ENCODE measurements at regions not wholly inside any gene's neighbourhood (a gene's known extent, or its start where the extent isn't known, plus 50 kb on each side); places are given as distances from the start of the nearest gene placed in this dataset.
"Not testable (repeated sequence)": the region's sequence is repeated elsewhere in the genome, so short reads cannot be mapped to it uniquely, and the experiment has no call there.

DNA sequence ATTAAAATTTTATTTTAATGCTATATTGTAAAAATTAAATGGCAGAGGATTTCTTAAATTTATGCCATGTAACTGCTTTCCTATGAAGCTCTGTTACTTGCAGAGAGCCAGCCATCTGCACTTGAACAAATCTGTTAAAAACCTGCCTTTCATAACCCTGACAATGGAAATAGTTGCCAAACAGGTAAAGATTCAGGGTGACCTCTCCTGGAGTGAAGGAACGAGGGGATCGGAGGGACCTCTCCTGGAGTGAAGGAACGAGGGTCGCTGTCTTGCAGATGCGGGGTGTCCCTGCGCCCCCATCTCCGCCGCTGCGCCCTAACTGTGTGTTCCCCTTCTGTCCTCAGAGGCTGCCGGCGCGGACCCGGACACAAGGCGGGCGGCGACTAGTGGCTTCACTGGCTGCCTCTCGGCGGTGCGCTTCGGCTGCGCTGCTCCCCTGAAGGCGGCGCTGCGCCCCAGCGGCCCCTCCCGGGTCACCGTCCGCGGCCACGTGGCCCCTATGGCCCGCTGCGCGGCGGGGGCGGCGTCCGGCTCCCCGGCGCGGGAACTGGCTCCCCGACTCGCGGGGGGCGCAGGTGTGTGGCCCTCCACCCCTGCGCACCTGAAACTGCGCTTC lies 295.9 kb upstream of the SPATA31A3 start:
- H3K36me3 ChIP-seq (ENCODE audit: control insufficient read depth, insufficient read depth, low read length); DNase-seq (ENCODE audit: low read depth); H3K4me3 ChIP-seq (ENCODE audit: low read depth, low read length); H3K27me3 ChIP-seq (ENCODE audit: control insufficient read depth, insufficient read depth, low read length): not testable (repeated sequence)

DNA sequence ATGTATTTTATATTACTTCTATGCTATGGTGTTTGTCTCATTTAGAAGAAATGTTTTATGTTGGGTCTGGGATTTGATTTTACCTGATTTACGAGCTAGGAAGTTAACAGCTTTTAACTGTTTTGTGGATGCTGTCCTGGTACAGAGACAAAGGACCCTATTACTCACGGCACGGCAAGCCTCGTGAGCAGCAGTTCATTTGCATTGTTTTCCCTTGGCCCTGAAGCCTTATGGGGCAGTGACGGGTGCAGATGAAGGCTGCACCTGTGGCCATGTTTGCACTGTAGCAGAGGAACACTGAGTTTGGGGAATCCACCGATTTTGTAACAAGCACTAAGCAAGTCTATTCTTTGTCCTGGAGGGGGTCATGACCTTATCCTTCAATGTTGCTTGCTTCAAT lies 291.9 kb upstream of the SPATA31A3 start:
- not testable (repeated sequence) for H3K36me3 ChIP-seq (ENCODE audit: control insufficient read depth, insufficient read depth, low read length); DNase-seq (ENCODE audit: low read depth); H3K4me3 ChIP-seq (ENCODE audit: low read depth, low read length); H3K27me3 ChIP-seq (ENCODE audit: control insufficient read depth, insufficient read depth, low read length)

DNA sequence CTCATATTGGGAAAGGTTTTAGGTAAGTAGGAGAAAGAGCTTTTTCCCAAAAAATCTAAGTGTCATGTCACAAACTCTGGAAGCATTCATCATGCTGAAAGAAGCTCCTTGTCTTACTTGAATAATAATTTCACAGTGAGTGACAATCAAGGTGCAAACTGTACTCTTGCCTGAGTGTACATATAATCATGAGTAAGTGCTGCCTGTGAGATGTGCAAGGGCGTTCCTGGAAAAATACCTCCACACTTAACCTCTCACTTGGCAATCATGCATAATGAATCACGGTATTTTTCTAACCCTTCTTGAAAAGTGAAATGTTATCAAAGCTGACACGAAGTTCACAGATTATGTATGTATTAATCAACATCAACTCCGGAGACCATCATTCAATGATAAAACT lies 289.2 kb upstream of the SPATA31A3 start:
- DNase-seq (ENCODE audit: low read depth); H3K4me3 ChIP-seq (ENCODE audit: low read depth, low read length); H3K27me3 ChIP-seq (ENCODE audit: control insufficient read depth, insufficient read depth, low read length); H3K36me3 ChIP-seq (ENCODE audit: control insufficient read depth, insufficient read depth, low read length): not testable (repeated sequence)

DNA sequence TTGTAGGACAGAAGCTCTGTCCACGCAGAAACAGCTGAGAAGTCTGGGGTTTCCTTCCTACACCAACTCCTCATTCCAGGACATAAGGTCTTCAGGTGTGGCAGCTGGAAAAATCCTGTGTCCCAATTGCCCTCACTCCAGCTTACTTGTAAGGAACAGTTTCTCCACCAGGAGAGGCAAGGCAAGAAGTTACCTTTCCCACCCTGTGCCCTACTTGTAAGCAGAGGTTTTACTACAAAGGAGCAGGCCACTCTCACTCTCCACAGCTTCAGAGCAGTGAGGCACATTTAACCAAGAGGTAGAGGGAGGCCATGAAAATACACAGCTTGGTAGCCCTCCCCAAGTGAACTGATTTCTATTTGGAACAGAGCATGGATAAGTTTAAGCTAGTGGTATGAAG lies 277.3 kb upstream of the SPATA31A3 start:
- not testable (repeated sequence) for H3K27me3 ChIP-seq (ENCODE audit: control insufficient read depth, insufficient read depth, low read length); H3K36me3 ChIP-seq (ENCODE audit: control insufficient read depth, insufficient read depth, low read length); DNase-seq (ENCODE audit: low read depth); H3K4me3 ChIP-seq (ENCODE audit: low read depth, low read length)

DNA sequence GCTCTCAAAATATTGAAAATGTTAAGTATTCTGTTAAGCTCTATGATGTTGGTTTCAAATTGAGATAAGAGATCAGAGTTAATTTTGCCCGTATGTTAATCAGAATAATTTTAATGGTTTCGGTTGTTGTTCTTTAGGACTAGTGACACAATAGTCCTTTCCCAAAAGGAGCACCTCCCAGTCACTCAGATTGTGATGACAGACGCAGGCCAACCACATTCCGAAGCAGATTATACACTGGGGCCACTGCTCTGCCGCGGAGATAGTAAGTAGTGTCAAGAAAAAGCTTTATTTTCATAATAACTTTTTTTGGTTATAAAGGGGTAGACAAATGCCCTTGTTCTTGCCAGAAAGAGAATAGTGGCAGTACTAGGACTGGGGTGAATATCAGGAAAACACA lies 265.5 kb upstream of the SPATA31A3 start:
- H3K27me3 ChIP-seq (ENCODE audit: control insufficient read depth, insufficient read depth, low read length); DNase-seq (ENCODE audit: low read depth); H3K36me3 ChIP-seq (ENCODE audit: control insufficient read depth, insufficient read depth, low read length); H3K4me3 ChIP-seq (ENCODE audit: low read depth, low read length): not testable (repeated sequence)

DNA sequence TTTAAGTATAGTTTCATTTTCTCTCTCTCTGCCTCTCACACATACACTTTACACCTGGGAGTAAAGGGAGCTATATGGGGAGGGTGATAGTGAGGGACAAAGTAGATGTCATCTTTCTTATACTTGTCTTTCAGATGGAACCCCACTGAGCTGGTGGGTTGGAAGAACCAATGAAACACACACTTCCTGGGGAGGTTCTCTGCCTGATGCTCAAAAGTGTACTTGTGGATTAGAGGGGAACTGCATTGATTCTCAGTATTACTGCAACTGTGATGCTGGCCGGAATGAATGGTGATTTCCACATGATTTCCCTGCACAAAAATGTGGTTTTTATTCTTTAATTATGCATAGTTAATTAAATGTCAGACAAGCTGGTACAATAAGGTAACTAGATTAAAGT lies 256.6 kb upstream of the SPATA31A3 start:
- H3K4me3 ChIP-seq (ENCODE audit: low read depth, low read length); DNase-seq (ENCODE audit: low read depth); H3K36me3 ChIP-seq (ENCODE audit: control insufficient read depth, insufficient read depth, low read length); H3K27me3 ChIP-seq (ENCODE audit: control insufficient read depth, insufficient read depth, low read length): not testable (repeated sequence)

DNA sequence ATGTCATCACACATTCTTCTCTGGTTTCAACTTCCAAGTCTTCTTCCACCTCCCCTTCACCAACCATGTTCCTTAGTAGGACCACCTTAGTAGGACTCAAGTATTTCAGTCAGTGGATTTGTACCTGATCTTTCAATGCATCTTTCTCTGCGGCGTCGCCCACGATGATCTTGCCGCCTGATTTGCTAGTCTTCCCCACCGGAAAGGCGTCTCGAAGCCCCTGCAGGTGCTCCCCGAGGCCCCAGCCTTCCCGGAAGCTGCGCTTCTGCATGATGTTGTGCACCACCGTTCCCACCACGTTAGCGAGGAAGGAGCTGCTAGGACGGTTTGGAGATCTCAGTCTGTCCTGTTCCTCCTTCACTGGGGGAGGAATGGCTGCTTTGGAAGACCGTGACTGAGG lies 219.7 kb upstream of the SPATA31A3 start:
- H3K4me3 ChIP-seq (ENCODE audit: low read depth, low read length); H3K36me3 ChIP-seq (ENCODE audit: control insufficient read depth, insufficient read depth, low read length): not testable (repeated sequence)

DNA sequence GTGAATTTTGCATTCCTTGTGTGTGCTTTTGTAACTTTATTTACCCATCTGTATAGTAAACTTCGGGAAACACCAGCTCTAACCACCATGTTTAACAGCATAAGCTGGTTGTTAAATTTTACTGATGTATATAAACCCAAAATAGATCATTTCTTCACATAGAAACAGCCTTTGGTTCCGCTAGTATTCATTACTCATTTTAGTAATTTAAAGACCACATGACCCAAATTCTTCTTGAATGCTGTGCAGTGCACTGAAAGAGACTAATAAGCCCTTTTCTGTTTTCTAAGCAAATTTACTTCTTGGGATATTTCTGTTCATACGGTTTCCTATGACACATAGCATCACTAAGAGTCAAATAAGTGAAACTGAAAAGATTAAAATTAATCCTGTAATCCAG lies 218.5 kb upstream of the SPATA31A3 start:
- DNase-seq (ENCODE audit: low read depth); H3K36me3 ChIP-seq (ENCODE audit: control insufficient read depth, insufficient read depth, low read length); H3K27me3 ChIP-seq (ENCODE audit: control insufficient read depth, insufficient read depth, low read length); H3K4me3 ChIP-seq (ENCODE audit: low read depth, low read length): not testable (repeated sequence)

More for the DNA sequence above, 219.7 kb upstream of the SPATA31A3 start:
- not testable (repeated sequence) for DNase-seq (ENCODE audit: low read depth); H3K27me3 ChIP-seq (ENCODE audit: control insufficient read depth, insufficient read depth, low read length)

DNA sequence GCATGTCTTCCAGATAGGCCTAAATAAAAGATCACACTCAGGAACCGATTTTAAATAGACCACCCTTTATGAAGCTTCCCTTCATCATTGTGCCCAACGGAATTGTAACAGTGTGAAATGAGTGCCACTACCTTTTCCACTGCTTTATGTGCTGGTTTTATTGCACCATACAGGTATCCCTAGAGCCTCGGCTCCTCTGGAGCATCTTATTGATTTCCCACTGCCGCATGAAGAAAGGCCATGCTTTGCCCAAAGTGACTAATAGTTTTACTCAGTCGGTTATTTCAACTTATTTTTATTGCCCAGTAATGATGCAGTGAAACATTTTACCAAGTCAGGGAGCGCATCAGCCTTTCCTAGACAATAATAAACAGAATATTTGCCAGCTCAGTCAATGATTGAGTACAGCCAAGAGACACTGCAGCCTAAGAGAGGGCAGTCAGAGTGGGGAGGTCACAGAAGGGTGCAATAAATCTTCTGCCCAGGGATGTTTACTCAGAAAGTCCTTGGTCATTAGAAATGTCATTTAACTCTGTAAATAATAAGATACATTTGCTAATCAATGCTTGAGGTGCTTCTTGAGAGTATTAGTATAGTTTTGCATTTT lies 216.6 kb upstream of the SPATA31A3 start:
- H3K36me3 ChIP-seq (ENCODE audit: control insufficient read depth, insufficient read depth, low read length); H3K27me3 ChIP-seq (ENCODE audit: control insufficient read depth, insufficient read depth, low read length); H3K4me3 ChIP-seq (ENCODE audit: low read depth, low read length); DNase-seq (ENCODE audit: low read depth): not testable (repeated sequence)

DNA sequence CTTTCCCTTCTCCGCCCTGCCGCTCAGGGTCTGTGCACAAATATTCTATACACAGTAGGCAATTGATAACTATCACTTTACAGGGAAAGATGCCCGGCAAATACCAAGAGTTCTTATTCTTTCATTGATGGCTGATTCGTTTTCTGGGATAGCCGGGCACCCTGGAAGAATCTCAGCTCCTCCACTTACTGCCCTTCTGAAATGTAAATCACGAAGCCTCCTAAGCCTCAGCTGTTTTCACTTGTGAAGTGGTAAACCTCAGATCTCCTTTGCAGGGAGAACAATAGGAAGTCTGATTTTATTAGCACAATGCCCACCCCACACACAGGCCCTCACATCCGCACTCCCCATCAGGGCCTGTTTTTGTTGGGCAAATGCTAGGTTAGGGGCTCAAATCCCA lies 203.8 kb upstream of the SPATA31A3 start:
- H3K4me3 ChIP-seq (ENCODE audit: low read depth, low read length); H3K36me3 ChIP-seq (ENCODE audit: control insufficient read depth, insufficient read depth, low read length); H3K27me3 ChIP-seq (ENCODE audit: control insufficient read depth, insufficient read depth, low read length); DNase-seq (ENCODE audit: low read depth): not testable (repeated sequence)

DNA sequence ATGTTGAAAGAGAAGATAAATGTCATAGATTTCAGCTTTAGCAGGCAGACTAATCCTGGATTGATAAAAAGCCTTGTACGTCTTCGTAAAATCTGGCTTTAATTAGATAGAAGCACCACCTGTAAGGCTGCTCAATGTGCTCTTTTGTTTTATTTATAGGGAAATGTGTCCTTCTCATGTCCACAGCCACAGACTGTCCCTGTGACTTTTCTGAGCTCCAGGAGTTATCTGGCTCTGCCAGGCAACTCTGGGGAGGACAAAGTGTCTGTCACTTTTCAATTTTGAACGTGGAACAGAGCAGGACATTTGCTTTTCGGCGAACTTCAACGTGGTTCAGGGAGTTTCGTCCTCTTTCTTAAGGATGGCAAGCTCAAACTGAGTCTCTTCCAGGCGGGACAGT lies 203.0 kb upstream of the SPATA31A3 start:
- not testable (repeated sequence) for H3K36me3 ChIP-seq (ENCODE audit: control insufficient read depth, insufficient read depth, low read length); DNase-seq (ENCODE audit: low read depth); H3K4me3 ChIP-seq (ENCODE audit: low read depth, low read length); H3K27me3 ChIP-seq (ENCODE audit: control insufficient read depth, insufficient read depth, low read length)

DNA sequence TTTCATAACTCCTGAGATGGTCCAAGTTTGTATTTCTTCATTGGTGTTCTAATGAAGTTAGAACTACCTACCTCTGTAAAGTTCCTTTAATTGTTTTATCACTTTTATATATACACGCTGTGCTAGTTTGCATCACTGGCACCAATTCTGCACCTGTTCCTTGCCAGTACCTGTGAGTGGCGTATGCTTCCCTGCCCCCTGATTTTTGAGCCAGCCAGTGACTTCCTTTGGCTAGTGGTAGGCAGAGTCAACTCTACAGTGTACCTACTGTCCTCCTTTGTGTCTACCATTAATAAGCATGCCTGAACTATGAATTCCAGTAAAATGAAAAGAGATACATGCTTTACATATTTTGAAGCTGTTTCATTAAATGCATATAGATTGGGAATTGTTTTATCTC lies 186.8 kb upstream of the SPATA31A3 start:
- DNase-seq (ENCODE audit: low read depth); H3K36me3 ChIP-seq (ENCODE audit: control insufficient read depth, insufficient read depth, low read length); H3K4me3 ChIP-seq (ENCODE audit: low read depth, low read length); H3K27me3 ChIP-seq (ENCODE audit: control insufficient read depth, insufficient read depth, low read length): not testable (repeated sequence)

DNA sequence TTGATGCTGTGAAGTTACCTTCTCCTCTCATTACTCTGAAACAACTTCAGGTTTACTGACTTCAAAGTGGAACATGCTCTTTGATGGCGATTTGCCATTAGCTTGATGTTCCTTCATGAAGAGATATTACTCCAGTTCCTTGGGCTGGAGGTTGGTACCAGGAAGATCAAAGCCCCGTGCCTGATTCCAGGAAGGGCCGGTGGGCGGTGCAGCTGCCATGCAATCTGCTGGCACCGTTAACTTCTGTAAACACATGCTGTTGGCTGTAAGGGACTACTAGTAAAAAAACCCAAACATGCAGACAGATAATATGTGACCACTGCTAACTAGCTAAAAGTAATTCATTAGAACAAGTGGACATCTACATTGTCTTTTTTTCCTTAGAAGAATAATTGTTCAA lies 182.8 kb upstream of the SPATA31A3 start:
- H3K4me3 ChIP-seq (ENCODE audit: low read depth, low read length); DNase-seq (ENCODE audit: low read depth); H3K27me3 ChIP-seq (ENCODE audit: control insufficient read depth, insufficient read depth, low read length); H3K36me3 ChIP-seq (ENCODE audit: control insufficient read depth, insufficient read depth, low read length): not testable (repeated sequence)

DNA sequence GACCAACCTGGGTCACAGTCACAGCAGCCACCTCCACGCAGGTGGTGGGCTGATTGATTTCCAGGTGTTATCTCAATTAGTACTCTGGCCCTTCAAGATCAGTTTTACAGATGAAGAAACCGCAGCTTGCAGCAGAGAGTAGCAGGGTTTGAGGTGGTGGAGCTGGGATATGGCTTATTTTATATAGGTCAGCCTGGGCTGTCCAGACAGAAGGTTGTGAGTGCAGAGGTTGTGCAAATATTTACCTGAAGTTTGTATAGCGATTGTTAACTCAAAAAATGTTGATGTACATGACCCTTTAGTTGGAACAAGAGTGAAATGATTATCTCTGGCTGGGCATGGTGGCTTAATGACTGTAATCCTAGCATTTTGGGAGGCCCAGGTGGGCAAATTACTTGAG lies 179.4 kb upstream of the SPATA31A3 start:
- not testable (repeated sequence) for DNase-seq (ENCODE audit: low read depth); H3K36me3 ChIP-seq (ENCODE audit: control insufficient read depth, insufficient read depth, low read length); H3K27me3 ChIP-seq (ENCODE audit: control insufficient read depth, insufficient read depth, low read length); H3K4me3 ChIP-seq (ENCODE audit: low read depth, low read length)

DNA sequence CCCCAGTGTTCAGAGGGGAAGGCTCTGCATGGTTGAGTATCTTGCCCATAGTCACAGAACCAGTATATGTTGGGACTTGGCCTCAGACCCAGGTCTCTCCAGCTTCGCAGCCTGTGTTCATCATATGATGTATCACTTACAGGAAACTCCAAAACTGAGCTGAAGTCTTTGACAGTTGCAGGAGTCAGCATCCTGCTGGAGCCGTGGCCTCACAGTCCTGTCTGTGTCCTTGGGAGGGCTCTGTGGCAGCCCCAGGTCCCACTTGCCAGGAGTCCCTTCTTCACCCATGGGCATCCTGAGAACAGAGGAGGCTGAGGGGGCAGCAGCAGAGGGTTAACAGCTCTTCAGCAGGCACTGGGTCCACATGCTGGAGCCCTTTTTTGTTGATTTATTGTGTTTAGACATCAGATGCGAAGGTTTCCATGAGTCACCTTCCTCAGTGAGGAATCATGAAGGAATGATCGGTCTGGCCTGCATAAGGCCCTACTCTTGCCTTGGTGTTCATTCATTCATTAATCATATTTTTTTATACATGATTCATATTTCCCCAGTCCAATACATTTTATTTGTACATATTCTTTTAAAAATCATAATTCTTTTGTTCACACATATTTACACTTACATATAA lies 176.3 kb upstream of the SPATA31A3 start:
- not testable (repeated sequence) for H3K4me3 ChIP-seq (ENCODE audit: low read depth, low read length); H3K27me3 ChIP-seq (ENCODE audit: control insufficient read depth, insufficient read depth, low read length); H3K36me3 ChIP-seq (ENCODE audit: control insufficient read depth, insufficient read depth, low read length); DNase-seq (ENCODE audit: low read depth)
